Ammon's horn (tissue), 1 donor: ENCODE measurements at regions not wholly inside any gene's neighbourhood (a gene's known extent, or its start where the extent isn't known, plus 50 kb on each side); places are given as distances from the start of the nearest gene placed in this dataset.

Source experiments
- DNase-seq: peaks from one replicate; pipeline ENCODE4 v3.0.0-alpha.2; 2016; ENCODE audit warnings: low spot score

DNA sequence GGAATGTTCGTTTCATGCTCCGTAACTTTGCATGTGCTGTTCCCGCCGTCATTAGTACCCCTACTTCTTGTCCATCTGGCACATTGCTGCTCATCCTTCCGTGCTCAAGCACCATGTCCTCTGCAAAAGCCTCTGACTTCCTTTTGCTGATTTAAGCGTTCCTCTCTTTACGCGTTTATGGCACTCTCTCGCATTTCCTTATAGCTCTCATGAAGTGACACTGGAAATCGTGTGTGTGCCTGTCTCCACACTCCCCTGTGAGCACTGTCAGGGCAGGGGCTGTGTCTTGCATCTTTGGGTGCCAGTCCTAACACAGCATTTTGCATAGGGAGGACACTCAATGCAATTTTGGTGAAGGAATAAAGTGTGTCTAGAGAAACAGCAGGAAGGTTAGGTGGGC is 210.6 kb upstream of the FAT1 start:
- no peak for DNase-seq

DNA sequence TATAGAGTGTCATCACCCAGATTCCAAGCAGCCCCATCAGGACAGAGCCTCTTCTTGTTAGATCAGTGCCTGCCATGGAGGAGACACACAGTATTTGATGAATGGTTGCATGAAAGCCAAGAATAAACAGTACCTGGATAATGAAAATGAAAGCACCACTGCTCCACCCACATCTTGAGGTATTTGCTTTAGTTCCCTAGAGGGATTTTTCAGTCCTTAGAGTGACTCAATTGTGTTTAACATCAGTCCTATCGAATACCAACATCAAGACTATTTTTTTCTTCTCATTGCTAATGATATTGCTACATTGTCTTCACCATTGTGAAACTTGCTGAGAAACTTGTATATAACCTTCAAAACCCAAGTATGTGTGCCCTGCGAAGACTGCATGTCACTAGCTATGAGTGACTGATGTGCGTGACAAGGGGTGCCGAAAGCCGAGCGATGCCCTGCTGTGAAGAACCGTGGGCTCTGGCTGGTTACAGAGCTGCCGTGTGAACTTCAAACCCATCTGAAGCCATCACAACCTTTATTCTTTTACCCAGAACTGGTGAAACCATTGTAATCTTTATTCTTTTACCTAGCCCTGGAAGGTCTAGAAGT is 211.3 kb upstream of the FAT1 start:
- DNase-seq, result no peak

DNA sequence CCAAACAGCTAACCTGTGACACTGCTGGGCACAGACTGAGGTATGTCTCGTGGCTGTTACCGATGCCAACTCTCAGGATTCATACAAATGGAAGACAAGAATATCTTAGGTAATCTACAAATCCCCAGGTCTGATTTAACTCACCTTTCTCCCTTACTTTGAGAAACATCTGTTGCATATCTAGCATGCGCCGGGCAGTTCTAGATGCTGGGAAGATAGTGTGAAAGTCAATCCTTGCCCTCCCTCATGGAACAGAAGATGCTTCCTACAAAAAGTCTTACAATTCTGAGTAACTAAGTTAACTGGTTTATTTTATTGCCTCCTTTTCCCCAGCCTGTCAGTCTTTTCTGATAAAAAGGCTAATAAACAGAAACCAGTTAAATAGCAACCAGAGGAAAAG is 212.2 kb upstream of the FAT1 start:
- no peak for DNase-seq

DNA sequence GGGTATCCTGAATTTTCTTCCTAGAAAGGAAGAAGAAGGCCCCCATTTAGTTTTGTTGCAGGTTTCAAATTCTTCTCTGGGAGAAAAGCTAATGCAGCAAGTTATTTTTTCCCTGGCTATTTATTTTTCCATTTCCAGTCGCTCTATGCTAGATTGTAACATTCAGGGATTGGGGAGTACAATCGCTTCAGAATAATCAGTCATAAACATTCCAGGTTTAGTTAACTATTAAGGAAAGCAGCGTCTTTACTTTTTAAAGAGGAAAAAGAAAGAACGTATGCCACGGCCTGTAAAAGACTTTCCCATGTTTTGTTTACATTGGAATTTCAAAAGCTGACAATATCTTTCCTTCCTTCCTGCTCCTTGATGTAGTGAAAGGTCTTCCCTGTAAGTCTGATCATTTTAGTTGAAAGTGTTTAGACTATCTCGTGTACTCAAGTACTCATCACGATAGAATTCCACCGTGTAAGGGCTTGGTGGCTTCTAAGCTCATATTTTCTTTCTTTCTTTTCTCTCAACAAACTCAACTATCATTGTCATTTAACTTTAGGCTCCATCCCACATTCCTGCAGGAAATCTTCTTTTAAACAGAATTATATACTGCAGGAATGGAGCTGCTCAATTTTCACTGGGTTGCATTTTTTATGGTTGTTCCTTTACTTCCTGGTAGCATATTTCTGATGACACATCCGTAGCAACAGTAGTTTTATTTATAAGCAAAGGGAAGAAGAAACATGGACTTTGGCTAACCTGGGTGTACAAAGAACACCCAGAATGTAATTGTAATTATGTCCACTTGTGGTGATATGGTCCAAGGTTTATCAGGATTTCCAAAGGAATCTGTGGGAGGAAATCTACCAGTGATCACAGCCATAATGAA is 213.1 kb upstream of the FAT1 start:
- no peak for DNase-seq

DNA sequence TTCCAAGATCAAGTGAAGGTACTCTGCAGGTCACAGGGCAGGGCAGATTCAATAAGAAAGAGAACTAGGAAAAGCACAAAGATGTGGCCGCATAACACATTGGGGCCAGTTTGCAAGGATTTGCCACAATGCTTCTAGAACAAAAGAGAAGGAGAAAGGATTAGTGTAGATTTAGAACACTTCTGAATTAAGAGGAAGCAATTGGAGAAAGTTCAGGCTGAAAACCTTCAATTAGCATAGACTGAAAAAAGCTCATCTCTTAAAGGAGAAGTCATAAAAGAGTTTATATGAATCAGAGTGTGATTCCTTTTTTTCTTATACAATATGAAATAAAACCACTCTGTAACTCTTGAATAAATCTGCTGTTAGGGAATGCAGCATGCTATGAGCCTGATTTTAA is 215.6 kb upstream of the FAT1 start:
- no peak for DNase-seq

DNA sequence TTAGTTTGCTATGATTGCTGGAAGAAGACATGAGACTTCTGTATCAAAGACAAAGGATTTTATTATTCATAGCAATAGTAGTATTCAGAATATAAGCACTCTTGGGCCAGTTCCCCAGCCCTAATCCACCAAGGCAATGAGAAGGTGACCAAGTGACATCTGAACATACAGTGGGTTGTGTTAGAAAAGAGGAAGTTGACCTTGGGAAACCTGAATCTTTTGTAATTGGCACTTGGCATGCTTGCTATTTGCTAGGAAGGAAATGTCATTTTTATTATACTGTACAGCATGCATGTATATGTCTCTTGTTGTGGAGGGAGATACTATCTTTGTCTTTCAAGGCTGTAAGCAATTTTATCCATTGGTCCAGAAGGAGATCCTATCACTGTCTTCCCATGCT is 216.1 kb upstream of the FAT1 start:
- DNase-seq, result no peak

DNA sequence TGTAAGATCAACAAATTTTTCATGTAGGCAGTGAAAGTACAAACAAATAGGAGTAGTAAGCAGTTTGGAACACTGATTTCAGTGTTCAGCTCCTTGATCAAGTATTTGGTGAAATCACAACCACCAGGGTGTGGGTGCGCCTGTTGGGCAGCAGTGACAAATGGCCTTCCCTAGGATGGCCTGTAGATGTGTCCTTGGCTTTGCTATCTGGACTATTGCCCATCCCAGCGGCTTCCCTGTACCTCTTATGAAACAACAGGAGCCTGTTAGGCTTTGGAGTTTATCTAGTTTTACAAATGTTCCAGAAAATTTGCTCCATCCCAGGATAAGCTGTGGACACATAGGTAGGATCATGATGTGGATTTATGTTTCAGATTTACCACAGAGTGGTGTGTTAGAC is 216.8 kb upstream of the FAT1 start:
- no peak for DNase-seq

DNA sequence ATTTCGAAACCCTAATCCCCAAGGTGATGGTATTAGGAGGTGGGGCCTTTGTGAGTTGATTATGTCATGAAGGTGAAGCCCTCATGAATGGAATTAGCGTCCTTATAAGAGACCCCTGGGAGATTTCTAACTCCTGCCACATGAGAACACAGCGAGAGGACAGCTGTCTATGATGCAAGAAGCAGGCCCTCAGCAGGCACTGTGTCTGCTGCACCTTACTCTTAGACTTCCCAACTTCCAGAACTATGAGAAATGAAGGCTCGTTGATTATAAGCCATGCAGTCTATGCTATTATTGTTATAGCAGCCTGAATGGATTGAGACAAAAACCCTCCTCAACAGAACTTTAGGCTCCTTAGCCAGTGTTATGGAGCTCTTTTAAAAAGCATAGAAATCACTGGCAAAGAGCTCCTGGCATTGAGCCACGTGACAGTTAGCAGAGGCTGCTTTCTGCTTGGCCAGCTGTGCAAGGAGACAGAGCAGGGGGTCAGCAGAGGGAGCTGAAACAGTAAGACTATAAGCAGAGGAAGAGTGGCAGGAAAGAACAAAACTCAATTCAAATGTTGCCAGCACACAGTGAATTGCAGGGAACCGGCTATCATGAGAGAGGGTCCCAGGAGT is 219.2 kb upstream of the FAT1 start:
- DNase-seq, result peak; percentile 18

DNA sequence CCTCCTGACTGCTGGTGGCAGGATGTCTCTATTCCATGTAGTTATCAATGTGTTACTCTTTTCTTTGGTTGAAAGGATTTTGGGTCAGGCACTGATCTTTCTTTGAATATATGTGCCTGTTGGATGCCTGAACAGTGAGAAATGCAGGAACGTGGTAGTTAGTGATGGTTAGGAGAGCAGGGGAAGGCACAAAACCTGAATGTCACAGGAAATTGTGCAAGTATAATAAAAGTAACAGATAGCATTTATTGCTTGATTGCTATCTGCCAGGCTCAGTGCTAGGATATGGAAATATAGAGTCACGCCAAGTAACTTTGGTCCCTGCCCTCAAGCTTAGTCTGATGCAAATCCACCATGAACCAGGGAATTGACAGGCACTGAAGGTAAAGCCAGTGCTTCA is 219.8 kb upstream of the FAT1 start:
- no peak for DNase-seq

DNA sequence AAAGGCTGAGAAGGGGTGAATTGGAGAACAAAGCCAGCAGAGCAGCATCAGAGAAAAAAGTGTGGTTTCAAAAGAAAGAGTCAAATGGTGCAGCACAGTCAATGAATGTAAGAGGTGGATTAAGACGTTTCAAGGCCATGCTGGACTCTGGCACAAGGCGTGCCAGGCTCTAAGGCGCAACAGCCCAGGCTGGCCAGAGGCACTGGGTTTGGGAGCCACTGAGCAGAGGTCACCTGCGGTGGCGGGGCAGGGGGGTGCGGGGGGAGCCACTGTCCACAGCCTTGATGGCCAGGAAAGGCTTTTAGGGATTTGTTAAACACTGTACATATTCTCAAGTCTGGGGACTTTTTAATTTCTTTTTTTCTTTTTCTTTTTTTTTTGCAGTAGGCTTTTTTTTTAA is 222.5 kb upstream of the FAT1 start:
- no peak for DNase-seq

DNA sequence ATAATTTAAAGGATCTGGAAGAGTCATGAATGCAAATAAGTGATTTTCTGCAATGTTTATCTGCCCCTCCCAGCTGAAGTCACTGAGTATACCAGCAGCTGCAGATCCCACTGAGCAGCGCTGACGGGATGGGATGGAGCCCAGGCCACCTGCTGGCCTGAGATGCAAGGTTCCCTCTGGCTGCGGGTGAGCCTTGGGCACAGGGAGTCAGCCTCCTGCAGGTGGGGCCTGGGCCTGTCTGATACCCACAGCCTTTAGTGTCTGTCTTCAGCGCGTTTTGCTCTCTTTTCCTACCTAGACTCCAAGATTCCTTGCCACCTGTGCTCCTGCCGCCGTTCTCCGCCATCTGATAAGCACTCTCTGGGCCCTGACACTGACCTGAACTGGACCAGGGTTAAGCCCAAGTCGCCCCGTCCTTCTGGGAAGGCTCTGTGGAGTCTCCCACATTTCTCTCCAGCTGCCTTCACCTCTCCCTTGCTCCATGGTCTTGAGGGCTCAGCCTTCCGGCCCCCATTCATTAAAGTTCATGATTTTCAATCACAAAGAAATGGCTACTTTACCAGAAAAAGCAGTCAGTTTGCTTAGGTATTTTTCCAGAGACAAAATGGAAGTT is 223.1 kb upstream of the FAT1 start:
- DNase-seq, result no peak

DNA sequence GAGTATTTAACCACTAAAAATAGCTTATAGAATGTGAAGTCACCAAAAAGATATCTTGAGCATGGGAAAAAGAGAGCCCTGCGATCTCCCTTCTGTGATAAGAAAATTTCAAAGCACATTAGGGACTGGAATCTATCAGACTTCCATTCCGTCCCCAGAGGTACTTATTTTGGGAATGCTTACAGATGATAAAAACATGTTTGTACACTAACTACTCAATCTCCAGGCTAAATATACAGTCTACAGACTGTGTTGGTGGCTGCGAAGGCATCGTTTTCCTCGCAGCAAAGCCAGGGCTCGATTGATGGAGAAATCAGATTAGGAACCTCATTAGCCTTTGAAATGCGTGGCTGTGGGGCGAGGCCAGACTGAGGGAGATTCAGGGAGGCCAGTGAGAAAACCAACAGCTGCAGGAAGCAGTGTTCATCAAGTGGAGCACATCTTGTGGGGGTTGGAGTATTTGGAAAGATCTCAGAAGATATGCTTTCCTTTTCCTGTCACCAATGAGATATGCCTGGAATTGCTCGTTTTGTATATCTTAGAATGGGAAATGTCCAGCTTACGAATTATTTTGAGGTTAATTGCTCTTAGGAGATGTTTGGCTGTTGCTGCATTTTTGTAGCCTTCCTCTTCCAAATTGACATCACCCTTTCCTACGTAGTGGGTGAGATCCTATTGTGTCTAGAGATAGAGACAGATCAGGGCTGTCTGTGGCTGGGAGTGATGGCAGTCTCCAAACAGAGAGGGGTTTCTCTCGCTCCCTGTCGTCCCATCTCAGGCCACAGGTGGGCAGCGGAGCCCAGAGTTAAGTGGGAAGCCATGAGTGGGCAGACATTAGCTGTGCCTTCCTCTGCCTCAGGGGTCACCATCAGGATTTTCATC is 224.9 kb upstream of the FAT1 start:
- DNase-seq, result no peak

DNA sequence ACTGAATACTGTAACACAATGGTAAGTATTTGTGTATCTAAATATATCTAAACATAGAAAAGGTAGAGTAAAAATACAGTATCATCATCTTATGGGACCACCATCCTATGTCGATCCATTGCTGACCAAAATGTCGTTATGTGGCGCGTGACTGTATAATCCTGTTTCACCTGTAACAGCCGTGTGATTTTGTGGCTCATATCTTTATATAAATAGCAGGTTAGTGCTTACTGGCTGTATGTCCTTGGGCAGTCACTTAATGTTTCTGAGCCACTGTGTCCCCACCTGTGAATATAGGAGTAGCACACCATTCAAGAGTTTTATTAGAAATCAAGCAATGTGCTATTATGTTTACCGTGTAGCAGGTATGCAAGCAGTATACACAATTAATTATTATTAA is 226.2 kb upstream of the FAT1 start:
- DNase-seq, result no peak

DNA sequence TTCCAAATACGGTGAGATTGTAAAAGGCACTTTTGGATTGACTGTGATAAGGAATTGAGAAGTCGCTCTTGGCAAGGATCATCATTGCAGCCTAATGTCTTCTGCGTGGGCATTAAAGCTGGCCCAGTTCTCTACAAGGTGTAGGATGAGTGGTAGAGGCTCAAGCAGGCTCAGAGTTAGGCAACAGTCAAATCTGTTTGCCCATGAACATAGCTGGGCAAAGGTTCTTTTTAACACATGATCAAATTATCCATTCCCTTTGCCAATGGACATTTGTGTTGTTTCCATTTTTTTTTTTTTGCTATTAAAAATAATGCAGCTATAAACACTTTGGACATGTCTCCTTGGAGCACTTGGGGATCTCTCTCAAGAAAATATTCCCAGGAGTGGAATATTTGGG is 229.1 kb upstream of the FAT1 start:
- no peak for DNase-seq

DNA sequence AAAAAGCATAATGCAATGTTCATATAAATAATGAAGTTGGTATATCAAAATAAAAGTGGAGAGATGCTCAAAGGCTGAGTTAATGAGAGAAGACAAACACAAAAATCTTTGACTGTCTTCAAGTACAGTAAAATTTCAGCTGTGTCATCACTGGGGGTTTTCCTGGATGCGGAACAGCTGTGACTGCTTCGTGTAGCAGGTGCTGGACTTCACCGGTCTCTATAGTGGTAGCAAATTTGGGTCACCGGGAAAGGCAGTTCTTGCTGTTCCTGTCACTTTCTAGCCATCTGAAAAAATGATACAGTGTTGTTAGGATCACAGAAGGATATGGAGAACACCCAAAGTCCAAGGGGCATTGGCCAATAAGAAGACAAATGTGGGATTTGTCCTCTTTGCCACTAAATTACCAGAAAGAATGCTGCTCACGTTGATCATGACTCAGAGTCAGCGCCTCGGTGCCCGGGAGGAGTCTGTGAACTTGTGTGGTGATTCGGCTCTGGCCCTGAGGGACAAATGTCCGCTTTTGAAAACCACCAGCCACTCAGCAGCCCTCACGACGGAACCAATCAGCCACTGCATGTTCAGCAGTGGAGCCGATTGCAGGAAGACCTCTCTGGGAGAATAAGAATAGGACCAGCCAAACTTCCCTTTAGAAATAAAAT is 230.1 kb upstream of the FAT1 start:
- DNase-seq, result no peak

DNA sequence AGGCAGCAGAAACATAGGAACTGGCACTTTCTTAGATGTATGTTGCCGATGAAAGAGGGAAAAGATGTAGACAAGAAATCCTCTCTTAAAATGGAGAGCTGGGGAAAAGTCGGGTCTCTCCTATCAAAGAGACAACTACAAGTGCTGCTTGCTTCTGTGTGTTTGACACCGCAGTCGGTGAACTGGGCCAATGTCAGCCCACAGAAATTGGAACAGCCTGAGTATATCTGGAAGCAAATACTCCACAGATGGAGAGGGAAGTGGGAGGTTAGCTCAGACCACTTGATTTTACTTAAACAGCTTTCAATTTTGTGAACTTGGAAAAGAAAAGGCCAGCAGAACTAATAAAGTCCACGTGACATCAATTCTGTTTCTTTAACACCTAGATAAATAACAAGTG is 230.9 kb upstream of the FAT1 start:
- peak; percentile 41 for DNase-seq

DNA sequence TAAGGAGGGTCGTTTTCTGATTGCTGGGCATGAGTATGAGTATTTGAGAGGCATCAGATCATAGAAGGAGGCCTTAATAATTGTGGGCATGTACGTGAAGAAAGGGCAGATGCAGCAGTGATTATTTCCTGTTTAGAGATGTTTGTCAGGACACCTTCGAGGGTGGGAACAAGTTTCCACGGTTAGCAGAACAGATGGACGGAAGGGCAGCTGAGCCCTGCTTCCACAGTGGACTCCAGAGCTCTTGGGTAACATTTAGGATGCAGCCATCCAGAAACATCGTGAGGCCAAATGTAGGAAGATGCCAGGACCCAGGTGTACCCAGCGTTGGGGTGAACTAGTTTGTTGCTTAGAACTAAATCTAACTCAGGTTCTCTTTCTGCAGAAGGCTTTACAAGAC is 231.3 kb upstream of the FAT1 start:
- no peak for DNase-seq

DNA sequence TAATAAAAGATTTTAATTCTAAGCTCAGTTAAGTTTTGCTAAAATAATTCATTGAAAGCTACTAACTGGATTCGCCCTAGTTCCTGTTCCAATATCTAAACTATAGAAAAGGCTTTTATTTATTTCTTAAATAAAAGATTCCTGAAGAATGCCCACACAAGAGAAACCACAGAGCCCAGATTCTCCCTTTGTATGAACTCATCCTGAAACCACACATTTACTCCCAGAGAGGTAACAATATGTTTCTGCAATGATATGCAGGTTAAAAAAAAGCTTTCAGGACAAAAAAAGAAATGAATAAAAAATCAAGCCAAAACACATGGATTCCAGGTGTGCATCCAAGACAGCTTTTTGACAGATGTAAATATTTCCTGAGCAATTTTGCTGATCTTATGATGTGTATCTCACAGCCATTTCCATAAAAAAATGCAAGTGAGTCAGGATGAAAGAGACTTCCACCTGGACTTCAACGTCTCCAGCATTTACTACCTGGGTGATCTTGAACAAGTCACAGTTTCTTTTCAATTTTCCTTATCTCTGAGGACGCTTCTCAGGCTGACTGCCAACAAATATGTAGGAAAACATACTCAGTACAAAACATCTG is 234.4 kb upstream of the FAT1 start:
- no peak for DNase-seq

DNA sequence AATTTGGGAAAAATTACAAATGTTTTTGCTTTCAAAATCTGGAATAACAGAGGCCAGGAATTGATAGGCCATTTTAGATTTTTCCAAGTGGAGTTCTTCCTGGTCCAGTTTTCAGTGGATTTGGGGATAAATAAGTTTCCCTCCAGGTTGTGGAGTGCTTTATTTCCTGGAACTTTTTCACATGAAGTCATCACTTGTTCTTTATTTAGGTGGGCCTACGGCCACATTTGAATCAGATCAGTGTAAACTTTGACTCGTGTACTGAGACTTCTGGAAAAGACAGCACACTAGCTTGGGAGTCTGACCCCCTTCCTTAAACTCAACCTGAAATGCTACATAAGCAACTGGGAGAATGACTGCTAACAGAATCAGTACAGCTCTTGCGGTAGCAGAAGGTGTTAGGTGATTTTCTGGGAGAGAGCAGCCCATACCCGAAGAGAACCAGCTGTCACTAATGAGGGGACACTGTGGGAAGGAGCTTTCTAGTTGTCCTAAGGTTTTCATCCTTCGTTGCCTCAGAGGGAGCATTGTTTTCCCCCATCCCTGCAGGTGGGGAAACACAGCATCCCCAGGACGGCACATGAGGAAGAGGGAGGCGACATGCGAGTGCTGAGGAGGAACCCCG is 235.2 kb upstream of the FAT1 start:
- DNase-seq, result no peak

DNA sequence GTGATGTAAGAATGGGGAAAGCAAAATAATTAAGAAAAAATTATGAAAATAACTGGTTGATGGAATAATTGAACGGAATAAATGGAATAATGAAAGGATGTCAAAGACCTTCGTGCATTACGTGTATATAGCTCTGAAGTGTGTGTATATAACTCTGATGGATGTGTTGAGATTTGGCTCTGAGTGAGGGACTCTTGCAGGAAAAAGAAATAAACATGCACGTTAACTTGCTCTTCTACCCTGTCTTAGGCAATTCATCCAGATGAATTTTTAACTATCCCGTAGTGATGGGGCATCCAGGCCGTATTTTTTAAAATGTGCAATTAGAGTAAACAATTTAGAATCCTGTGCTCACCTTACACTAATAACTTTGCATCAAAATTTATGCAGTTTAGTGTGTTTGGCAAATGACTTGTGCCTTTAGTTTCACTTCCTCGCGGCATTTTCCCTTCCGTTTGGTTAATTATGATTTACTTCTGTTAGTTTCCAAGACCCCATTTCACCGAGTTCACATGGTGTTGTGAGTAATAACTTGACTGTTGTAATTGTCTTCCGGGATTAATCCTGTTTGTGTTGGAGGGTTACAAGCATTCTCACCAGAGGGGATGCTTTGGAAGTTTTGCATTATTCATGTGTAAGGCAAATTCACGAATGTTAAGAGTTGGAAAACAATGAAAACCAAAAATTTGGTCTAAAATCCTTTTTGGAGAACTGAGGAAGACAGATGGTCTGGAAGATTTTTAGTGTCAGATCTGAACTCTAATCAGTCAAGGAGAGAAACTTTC is 256.5 kb upstream of the FAT1 start:
- DNase-seq, result no peak
